ENCODE measurements at regions not wholly inside any gene's neighbourhood (a gene's known extent, or its start where the extent isn't known, plus 50 kb on each side); places are given as distances from the start of the nearest gene placed in this dataset.
"Not testable (repeated sequence)": the region's sequence is repeated elsewhere in the genome, so short reads cannot be mapped to it uniquely, and the experiment has no call there.

GRCh38 chr4:14410516-14410915 is 591.8 kb upstream of the CPEB2 start:
- POLR2A ChIA-PET: no interaction called here
- H3K9me3 ChIP-seq (ENCODE audit: control insufficient read depth, insufficient read depth, low read length): no peaks in the 10 kb centered on the region; the same call in 1 of the 2 replicates
- H3K27ac ChIP-seq (ENCODE audit: low read depth, low read length): no peak overlapping the region
- CTCF ChIA-PET: no interaction called here
- H3K4me3 ChIP-seq (ENCODE audit: low read depth, low read length): no peak overlapping the region
- H3K27me3 ChIP-seq (ENCODE audit: control insufficient read depth, insufficient read depth, low read length): no peaks in the 10 kb centered on the region
- TF ChIP-seq CTCF (IDR thresholded peaks at IDR 0.05; ENCODE audit: low read depth, low read length): no peak
- no peak for DNase-seq (ENCODE audit: low read depth, low spot score)

DNA sequence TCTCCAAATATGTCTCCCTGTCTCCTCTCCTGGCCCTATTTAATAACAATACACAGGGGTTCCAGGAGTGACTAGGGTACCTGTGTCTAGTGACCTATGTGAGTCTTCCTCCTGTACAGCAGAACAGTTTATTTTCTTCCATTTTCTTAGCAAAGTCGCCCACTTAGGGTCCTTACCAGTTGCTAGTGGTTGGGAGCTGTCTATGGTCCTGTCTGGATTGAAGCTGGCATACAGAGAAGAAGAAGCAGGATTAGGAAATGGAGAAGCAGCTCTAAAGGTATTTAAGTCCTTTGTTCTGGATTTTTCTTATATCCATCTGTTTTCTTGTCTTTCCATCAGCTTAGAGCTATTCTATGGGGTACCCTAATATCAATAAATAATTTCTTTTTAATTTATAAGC is 587.1 kb upstream of the CPEB2 start:
- Histone ChIP-seq H3K9me3 (ENCODE audit: control insufficient read depth, insufficient read depth, low read length) (no peaks in the 10 kb centered on the region; the same call in 1 of the 2 replicates), H3K27ac (ENCODE audit: low read depth, low read length) (no peak overlapping the region), H3K4me3 (ENCODE audit: low read depth, low read length) (no peak overlapping the region), H3K27me3 (ENCODE audit: control insufficient read depth, insufficient read depth, low read length) (no peaks in the 10 kb centered on the region)
- ChIA-PET POLR2A (no interaction called here), CTCF (interaction anchor here (1.9 kb wide), 1 partner anchor 761 kb away, joined by 8 read pairs; no protein-coding TSS in a partner anchor)
- TF ChIP-seq CTCF (IDR thresholded peaks at IDR 0.05; ENCODE audit: low read depth, low read length): no peak
- no peak for DNase-seq (ENCODE audit: low read depth, low spot score)

DNA sequence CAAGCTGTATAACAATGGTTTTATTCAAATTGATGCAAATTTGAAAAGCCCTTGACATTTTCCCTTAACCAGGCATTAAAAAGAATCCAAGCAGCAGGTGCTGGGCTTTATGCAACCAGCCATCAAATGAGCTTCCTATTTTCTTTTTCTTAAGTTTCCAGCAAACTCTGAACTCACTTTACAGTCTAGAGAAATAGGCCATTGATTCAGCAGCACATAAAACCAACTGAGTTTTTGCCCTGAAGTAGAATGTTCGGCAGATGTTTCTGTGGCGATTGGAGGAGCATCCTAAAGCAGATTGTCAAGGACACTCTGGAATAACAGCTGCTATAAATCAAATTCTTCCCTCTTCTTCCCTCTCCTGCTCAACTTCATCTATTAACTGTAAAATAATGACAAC is 582.8 kb upstream of the CPEB2 start:
- POLR2A ChIA-PET: no interaction called here
- Histone ChIP-seq H3K9me3 (ENCODE audit: control insufficient read depth, insufficient read depth, low read length) (no peaks in the 10 kb centered on the region), H3K27me3 (ENCODE audit: control insufficient read depth, insufficient read depth, low read length) (no peaks in the 10 kb centered on the region), H3K4me3 (ENCODE audit: low read depth, low read length) (no peak overlapping the region), H3K27ac (ENCODE audit: low read depth, low read length) (no peak overlapping the region)
- TF ChIP-seq CTCF (IDR thresholded peaks at IDR 0.05; ENCODE audit: low read depth, low read length): no peak
- no peak for DNase-seq (ENCODE audit: low read depth, low spot score)
- CTCF ChIA-PET: interaction anchor here (0.7 kb wide), 1 partner anchor 204 kb away, joined by 7 read pairs; no protein-coding TSS in a partner anchor

DNA sequence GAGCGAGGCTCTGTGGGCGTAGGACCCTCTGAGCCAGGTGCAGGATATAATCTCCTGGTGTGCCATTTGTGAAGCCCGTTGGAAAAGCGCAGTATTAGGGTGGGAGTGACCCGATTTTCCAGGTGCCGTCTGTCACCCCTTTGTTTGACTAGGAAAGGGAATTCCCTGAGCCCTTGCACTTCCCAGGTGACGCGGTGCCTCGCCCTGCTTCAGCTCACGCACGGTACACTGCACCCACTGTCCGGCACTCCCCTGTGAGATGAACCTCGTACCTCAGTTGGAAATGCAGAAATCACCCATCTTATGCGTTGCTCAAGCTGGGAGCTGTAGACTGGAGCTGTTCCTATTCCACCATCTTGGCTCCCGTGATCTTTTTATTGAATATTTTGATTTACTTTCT is 576.0 kb upstream of the CPEB2 start:
- H3K9me3 ChIP-seq (ENCODE audit: control insufficient read depth, insufficient read depth, low read length); H3K4me3 ChIP-seq (ENCODE audit: low read depth, low read length); CTCF ChIA-PET; H3K27me3 ChIP-seq (ENCODE audit: control insufficient read depth, insufficient read depth, low read length); POLR2A ChIA-PET; H3K27ac ChIP-seq (ENCODE audit: low read depth, low read length); DNase-seq (ENCODE audit: low read depth, low spot score): not testable (repeated sequence)

DNA sequence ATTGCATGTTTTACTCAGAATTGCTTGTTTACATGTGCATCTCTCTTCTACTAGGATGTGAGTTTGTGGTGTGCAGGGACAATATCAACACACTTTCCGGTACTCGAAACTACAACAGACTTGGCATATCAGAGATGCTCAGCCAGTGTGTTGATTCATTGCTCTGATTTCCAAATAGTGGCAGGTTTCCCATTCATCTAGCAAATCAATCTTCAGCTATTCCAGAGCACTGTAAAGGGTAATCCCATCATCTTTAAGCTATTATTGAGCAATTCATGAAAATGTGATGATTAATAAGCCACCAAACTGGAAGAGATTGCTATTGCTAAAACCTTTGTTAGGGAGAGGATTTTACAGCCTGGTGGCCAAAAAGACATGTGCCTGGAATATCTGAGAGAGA is 574.2 kb upstream of the CPEB2 start:
- TF ChIP-seq CTCF (IDR thresholded peaks at IDR 0.05; ENCODE audit: low read depth, low read length): no peak
- DNase-seq (ENCODE audit: low read depth, low spot score): no peak
- CTCF ChIA-PET: no interaction called here
- POLR2A ChIA-PET: no interaction called here
- H3K27me3 ChIP-seq (ENCODE audit: control insufficient read depth, insufficient read depth, low read length): no peaks in the 10 kb centered on the region
- no peak overlapping the region for H3K4me3 ChIP-seq (ENCODE audit: low read depth, low read length)
- H3K9me3 ChIP-seq (ENCODE audit: control insufficient read depth, insufficient read depth, low read length): peaks cover 9% of the 10 kb centered on the region; the same call in 1 of the 2 replicates
- no peak overlapping the region for H3K27ac ChIP-seq (ENCODE audit: low read depth, low read length)
